GM12878 (cell line): ENCODE measurements at regions not wholly inside any gene's neighbourhood (a gene's known extent, or its start where the extent isn't known, plus 50 kb on each side); places are given as distances from the start of the nearest gene placed in this dataset.

Experiments used
- ATAC-seq: fragments of 200-7000 bp; cut with Tn5 transposase; 3 replicates; pipeline ENCODE4 v1.9.1; 2020; ENCODE audit warnings: mild to moderate bottlenecking, moderate library complexity
- BruUV-seq: library from RNA; stranded (reverse); fragments of 400-500 nt; replicated peaks from 2 replicates; lab custom pipeline; 2021; lab: Mats Ljungman, UMichigan
- CTCF ChIA-PET: fragments of 300-600 bp; sonication (Branson Sonifier 250); formaldehyde crosslinking; extraction: SDS; loops from one replicate; lab custom pipeline; 2021; ENCODE audit warnings: inconsistent platforms; lab: Yijun Ruan, JAX
- POLR2A ChIA-PET: fragments of 350-600 bp; formaldehyde crosslinking; extraction: SDS; loops from one replicate; lab custom pipeline; 2021; ENCODE audit warnings: inconsistent platforms; lab: Charles Lee
- RAD21 ChIA-PET: fragments of 300-600 bp; sonication (Branson Sonifier 250); formaldehyde crosslinking; loops from one replicate; lab custom pipeline; 2023; ENCODE audit warnings: antibody characterized with exemption; ENCODE audit not compliant: unreplicated experiment; lab: Charles Lee
- SMC1A ChIA-PET: fragments of 300-600 bp; sonication (Branson Sonifier 250); formaldehyde crosslinking; loops from one replicate; lab custom pipeline; 2023; ENCODE audit not compliant: unreplicated experiment, uncharacterized antibody; lab: Charles Lee
- DNase-seq: peaks from one replicate; pipeline ENCODE4 v3.0.0-alpha.2; 2011; ENCODE audit warnings: low read depth, low spot score
- FAIRE-seq: peaks from 3 replicates; lab custom pipeline; 2011; peaks lifted over from hg19 to GRCh38; lab: Jason Lieb, UNC
- H2AFZ ChIP-seq: 2 replicates; pipeline ENCODE4 v1.6.0; 2011; ENCODE audit warnings: low read depth, low read length, control low read depth; ENCODE audit not compliant: control insufficient read depth
- H3K27ac ChIP-seq: 2 replicates; pipeline ENCODE4 v1.5.1; 2011; ENCODE audit warnings: control low read depth; ENCODE audit not compliant: control insufficient read depth, insufficient read depth
- H3K27me3 ChIP-seq, 2 experiments: replicated peaks in 1 of 2; 2 replicates each; pipeline versions ENCODE4 v1.6.0 to v1.6.1; 2011; ENCODE audit warnings: low read length in 1 of 2; ENCODE audit not compliant: control insufficient read depth in 2 of 2, insufficient read depth in 2 of 2
- H3K36me3 ChIP-seq, 2 experiments: 2 replicates each; pipeline ENCODE4 v1.5.1; 2011; ENCODE audit warnings: low read length in 1 of 2; ENCODE audit not compliant: control insufficient read depth in 2 of 2, insufficient read depth in 2 of 2
- H3K4me1 ChIP-seq: 2 replicates; pipeline ENCODE4 v1.6.1; 2011; ENCODE audit warnings: mild to moderate bottlenecking, low read length, moderate library complexity, mixed read lengths; ENCODE audit not compliant: control insufficient read depth, insufficient read depth
- H3K4me2 ChIP-seq: 2 replicates; pipeline ENCODE4 v1.6.0; 2011; ENCODE audit warnings: control low read depth; ENCODE audit not compliant: control insufficient read depth, insufficient read depth
- H3K4me3 ChIP-seq: fragments of 200-600 bp; sonication (generic); 2 replicates; pipeline ENCODE4 v1.5.1; 2016
- H3K79me2 ChIP-seq: 2 replicates; pipeline ENCODE4 v1.6.0; 2011; ENCODE audit warnings: low read length; ENCODE audit not compliant: control insufficient read depth, insufficient read depth
- H3K9ac ChIP-seq: 2 replicates; pipeline ENCODE4 v1.8.0; 2011; ENCODE audit warnings: low read length, control low read depth, mixed read lengths; ENCODE audit not compliant: control insufficient read depth, insufficient read depth
- H3K9me3 ChIP-seq: replicated peaks from 3 replicates; pipeline ENCODE4 v1.5.1; 2011; ENCODE audit warnings: mild to moderate bottlenecking, low read length; ENCODE audit not compliant: control insufficient read depth, insufficient read depth
- H4K20me1 ChIP-seq: 2 replicates; pipeline ENCODE4 v1.6.0; 2011; ENCODE audit not compliant: control insufficient read depth, insufficient read depth
- BCLAF1 ChIP-seq: fragments of 450-650 bp; IDR thresholded peaks from 2 replicates; pipeline ENCODE4 v1.6.1; 2017; ENCODE audit warnings: antibody characterized with exemption, mild to moderate bottlenecking, moderate library complexity
- CHD2 ChIP-seq: IDR thresholded peaks from 2 replicates; pipeline ENCODE4 v1.6.1; 2011; ENCODE audit warnings: low read depth, low read length, improper control_type of control experiment, borderline replicate concordance
- HCFC1 ChIP-seq: fragments of 150-350 bp; IDR thresholded peaks from 2 replicates; pipeline ENCODE4 v1.6.1; 2014; ENCODE audit warnings: low read length
- HDAC2 ChIP-seq: fragments of 200-600 bp; sonication (generic); IDR thresholded peaks from 2 replicates; pipeline ENCODE4 v1.6.1; 2017
- HDAC6 ChIP-seq: fragments of 200-600 bp; sonication (generic); IDR thresholded peaks from one replicate; pipeline ENCODE4 v1.8.0; 2017; ENCODE audit warnings: antibody characterized with exemption; ENCODE audit not compliant: unreplicated experiment
- IRF4 ChIP-seq: IDR thresholded peaks from 2 replicates; pipeline ENCODE4 v1.6.1; 2011; ENCODE audit warnings: low read depth, low read length
- IRF5 ChIP-seq: fragments of 450-650 bp; IDR thresholded peaks from 2 replicates; pipeline ENCODE4 v1.6.1; 2017; ENCODE audit warnings: borderline replicate concordance
- KDM1A ChIP-seq: fragments of 200-600 bp; sonication (generic); IDR thresholded peaks from 2 replicates; pipeline ENCODE4 v1.6.1; 2016; ENCODE audit warnings: borderline replicate concordance
- PAX8 ChIP-seq: fragments of 450-650 bp; IDR thresholded peaks from 2 replicates; pipeline ENCODE4 v1.6.1; 2017; ENCODE audit warnings: mild to moderate bottlenecking, moderate library complexity
- POLR2A ChIP-seq: IDR thresholded peaks from 2 replicates; pipeline ENCODE4 v1.6.1; 2011; ENCODE audit warnings: low read depth, mild to moderate bottlenecking, low read length
- POLR2AphosphoS5 ChIP-seq: IDR thresholded peaks from 2 replicates; pipeline ENCODE4 v1.6.1; 2011; ENCODE audit warnings: mild to moderate bottlenecking, low read length, inconsistent platforms
- RB1 ChIP-seq: fragments of 450-650 bp; formaldehyde crosslinking; IDR thresholded peaks from 2 replicates; pipeline ENCODE4 v1.6.1; 2017; ENCODE audit warnings: mild to moderate bottlenecking, borderline replicate concordance
- RELA ChIP-seq: fragments of 450-650 bp; IDR thresholded peaks from 2 replicates; pipeline ENCODE4 v1.8.0; 2014; ENCODE audit warnings: borderline replicate concordance; ENCODE audit not compliant: partially characterized antibody
- RFX5 ChIP-seq: IDR thresholded peaks from 2 replicates; pipeline ENCODE4 v1.6.1; 2011; ENCODE audit warnings: low read depth, low read length, improper control_type of control experiment
- STAT3 ChIP-seq: IDR thresholded peaks from 2 replicates; pipeline ENCODE4 v1.6.1; 2011; ENCODE audit warnings: low read depth, low read length, improper control_type of control experiment
- SUZ12 ChIP-seq: fragments of 200-600 bp; sonication (generic); IDR thresholded peaks from one replicate; pipeline ENCODE4 v1.6.1; 2018; ENCODE audit warnings: antibody characterized with exemption, mild to moderate bottlenecking; ENCODE audit not compliant: unreplicated experiment
- YBX1 ChIP-seq: fragments of 450-650 bp; IDR thresholded peaks from 2 replicates; pipeline ENCODE4 v1.6.1; 2016; ENCODE audit warnings: antibody characterized with exemption
- ZNF687 ChIP-seq: fragments of 450-650 bp; IDR thresholded peaks from 2 replicates; pipeline ENCODE4 v1.6.1; 2017; ENCODE audit warnings: mild to moderate bottlenecking, moderate library complexity
- WGBS: methylation state at CpG from one replicate; pipeline ENCODE4 v1.1.6; 2016; ENCODE audit warnings: low lambda C conversion rate; ENCODE audit not compliant: insufficient replicate concordance, insufficient coverage; ENCODE audit errors: missing lambda C conversion rate; 5-methylcytosine and 5-hydroxymethylcytosine counted together
- in situ Hi-C: fragments of 300-500 bp; cut with MboI; formaldehyde crosslinking; loops from 9 replicates; pipeline ENCODE4 v1.14.3; 2018; ENCODE audit warnings: mixed read lengths
- intact Hi-C: fragments of 100-400 bp; cut with micrococcal nuclease; formaldehyde crosslinking; loops from one replicate; pipeline ENCODE4 v1.14.2; 2022; ENCODE audit not compliant: unreplicated experiment

- no peak for TF ChIP-seq HDAC2
- no peak for TF ChIP-seq SUZ12
- no peak for TF ChIP-seq IRF4
- TF ChIP-seq RELA = no peak
- no peak for TF ChIP-seq HDAC6
- TF ChIP-seq HCFC1 = no peak
Observed at GRCh38 chr9:82126256-82126655, 137.7 kb downstream of the SPATA31D1 start (continued).

- Histone ChIP-seq H3K9ac (no peak overlapping the region), H3K9me3 (no peaks in the 10 kb centered on the region; the same call in 2 of the 3 replicates), H3K4me2 (no peak overlapping the region), H3K79me2 (no peaks in the 10 kb centered on the region), H4K20me1 (no peaks in the 10 kb centered on the region), H3K36me3 (no peaks in the 10 kb centered on the region), H3K4me1 (no peaks in the 10 kb centered on the region), H3K27ac (no peak overlapping the region), H2AFZ (no peak overlapping the region), H3K4me3 (no peak overlapping the region), H3K27me3 (no peaks in the 10 kb centered on the region)
- ChIA-PET RAD21 (interaction anchor here (1.1 to 2.7 kb wide), 4 partner anchors 10 to 127 kb away, joined by 3 to 9 read pairs (median 4); no protein-coding TSS in a partner anchor), SMC1A (interaction anchor here (0.9 to 1.9 kb wide), 5 partner anchors 12 to 34 kb away, joined by 3 to 5 read pairs (median 4); no protein-coding TSS in a partner anchor), POLR2A (interaction anchor here (1.1 kb wide), 1 partner anchor 11 kb away, joined by 5 read pairs; no protein-coding TSS in a partner anchor), CTCF (interaction anchor here (1.0 to 3.2 kb wide), 2 partner anchors 25 to 61 kb away, joined by 3 to 9 read pairs; no protein-coding TSS in a partner anchor)
- FAIRE-seq (no peak), ATAC-seq (peak; percentile 43), DNase-seq (no peak)
- BruUV-seq = no TSS peak
- WGBS = 0% methylated on average over 2 of the region's 2 CpGs
- intact Hi-C loops = loop anchor here (5.0 kb wide), 1 partner anchor 600 kb away; no protein-coding TSS in a partner anchor
- in situ Hi-C loops = no loop called here
- TF ChIP-seq STAT3 = no peak
- no peak for TF ChIP-seq PAX8
- no peak for TF ChIP-seq RB1
- TF ChIP-seq CHD2 = no peak
- no peak for TF ChIP-seq POLR2A
- no peak for TF ChIP-seq KDM1A
- TF ChIP-seq YBX1 = no peak
- TF ChIP-seq POLR2AphosphoS5 = no peak
- no peak for TF ChIP-seq ZNF687
- no peak for TF ChIP-seq IRF5
- TF ChIP-seq BCLAF1 = no peak
- TF ChIP-seq RFX5 = no peak
Observed at GRCh38 chr9:82127465-82127864, 138.9 kb downstream of the SPATA31D1 start.
